ENCODE measurements at regions not wholly inside any gene's neighbourhood (a gene's known extent, or its start where the extent isn't known, plus 50 kb on each side); places are given as distances from the start of the nearest gene placed in this dataset.
"Not testable (repeated sequence)": the region's sequence is repeated elsewhere in the genome, so short reads cannot be mapped to it uniquely, and the experiment has no call there.

GRCh38 chr19:23984911-23985310 is 70.2 kb downstream of the ZNF726 start:
- not testable (repeated sequence) for DNase-seq

- DNase-seq = no peak
Observed at GRCh38 chr19:23986623-23987022, 71.9 kb downstream of the ZNF726 start.

GRCh38 chr19:23991170-23991569 is 76.5 kb downstream of the ZNF726 start:
- no peak for DNase-seq

- no peak for DNase-seq
Observed at GRCh38 chr19:23992348-23992747, 77.7 kb downstream of the ZNF726 start.

- DNase-seq = no peak
Observed at GRCh38 chr19:23993440-23993839, 78.8 kb downstream of the ZNF726 start.

GRCh38 chr19:23996549-23996948 is 81.9 kb downstream of the ZNF726 start:
- no peak for DNase-seq

- DNase-seq = no peak
Observed at GRCh38 chr19:23998568-23998967, 83.9 kb downstream of the ZNF726 start.

GRCh38 chr19:23999821-24000610 is 85.3 kb downstream of the ZNF726 start:
- DNase-seq = no peak

- DNase-seq = no peak
Observed at GRCh38 chr19:24000656-24001055, 86.0 kb downstream of the ZNF726 start.

GRCh38 chr19:24002256-24002945 is 84.6 kb upstream of the ZNF254 start:
- DNase-seq = no peak

- DNase-seq = no peak
Observed at GRCh38 chr19:24003537-24003936, 83.5 kb upstream of the ZNF254 start.

GRCh38 chr19:24004166-24004565 is 82.8 kb upstream of the ZNF254 start:
- no peak for DNase-seq

- no peak for DNase-seq
Observed at GRCh38 chr19:24029941-24030636, 56.9 kb upstream of the ZNF254 start.

- no peak for DNase-seq
Observed at GRCh38 chr19:24032651-24033050, 54.3 kb upstream of the ZNF254 start.

- DNase-seq = peak; percentile 73
Observed at GRCh38 chr19:24033301-24033962, 53.6 kb upstream of the ZNF254 start.

- no peak for DNase-seq
Observed at GRCh38 chr19:24033963-24034342, 53.0 kb upstream of the ZNF254 start.

GRCh38 chr19:24035261-24035880 is 51.6 kb upstream of the ZNF254 start:
- not testable (repeated sequence) for DNase-seq

All from NCI-H524 treated with DMSO at 0.1 percent for 48 hours (cell line).